Activated naive CD4-positive, alpha-beta T cell treated with anti-CD3 and anti-CD28 coated beads, Interleukin-2, amount 10 ng/mL, durations not matched to agents 7 days and 5 days (primary cell): ENCODE measurements at regions not wholly inside any gene's neighbourhood (a gene's known extent, or its start where the extent isn't known, plus 50 kb on each side); places are given as distances from the start of the nearest gene placed in this dataset.
"Not testable (repeated sequence)": the region's sequence is repeated elsewhere in the genome, so short reads cannot be mapped to it uniquely, and the experiment has no call there.

Experiments used
- CTCF ChIA-PET: fragments of 350-600 bp; sonication (Branson Sonifier 250); formaldehyde crosslinking; loops from one replicate; lab custom pipeline; 2021; ENCODE audit warnings: antibody characterized with exemption; lab: Charles Lee
- DNase-seq: peaks from one replicate; pipeline ENCODE4 v3.0.0-alpha.2; 2020
- H3K27ac Mint-ChIP-seq: one replicate; pipeline ENCODE4 v1.8.0; 2021; ENCODE audit warnings: mild to moderate bottlenecking, moderate library complexity, mixed read lengths
- H3K27me3 Mint-ChIP-seq: one replicate; pipeline ENCODE4 v1.8.0; 2021; ENCODE audit warnings: mild to moderate bottlenecking, mixed read lengths
- H3K36me3 Mint-ChIP-seq: one replicate; pipeline ENCODE4 v1.8.0; 2021; ENCODE audit warnings: mixed read lengths
- H3K4me1 Mint-ChIP-seq: one replicate; pipeline ENCODE4 v1.8.0; 2021; ENCODE audit warnings: mixed read lengths
- H3K4me3 Mint-ChIP-seq: one replicate; pipeline ENCODE4 v1.8.0; 2021; ENCODE audit warnings: mild to moderate bottlenecking, moderate library complexity, mixed read lengths
- H3K9me3 Mint-ChIP-seq: one replicate; pipeline ENCODE4 v1.8.0; 2021; ENCODE audit warnings: mixed read lengths

DNA sequence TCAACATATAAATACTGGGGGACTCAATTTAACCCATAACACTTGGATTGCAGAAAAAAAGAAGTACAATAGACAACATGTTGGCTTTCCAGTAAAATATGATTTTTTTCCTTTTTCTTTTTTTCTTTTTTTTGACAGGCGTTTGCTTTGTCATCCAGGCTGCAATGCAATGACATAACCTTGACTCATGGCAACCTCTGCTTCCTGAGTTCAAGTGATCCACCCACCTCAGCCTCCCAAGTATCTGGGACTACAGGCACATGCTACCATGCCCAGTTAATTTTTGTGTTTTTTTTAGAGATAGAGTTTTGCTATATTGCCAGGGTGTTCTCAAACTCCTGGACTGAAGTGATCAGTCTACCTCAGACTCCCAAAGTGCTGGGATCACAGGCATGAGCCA is 1512.0 kb upstream of the PRMT6 start:
- no peak for DNase-seq
- H3K4me1 Mint-ChIP-seq, result no peaks in the 10 kb centered on the region
- H3K27me3 Mint-ChIP-seq, result no peaks in the 10 kb centered on the region
- H3K9me3 Mint-ChIP-seq, result peaks cover 7% of the 10 kb centered on the region
- H3K36me3 Mint-ChIP-seq, result no peaks in the 10 kb centered on the region
- H3K27ac Mint-ChIP-seq, result no peak overlapping the region
- no peak overlapping the region for H3K4me3 Mint-ChIP-seq
- CTCF ChIA-PET, result no interaction called here

DNA sequence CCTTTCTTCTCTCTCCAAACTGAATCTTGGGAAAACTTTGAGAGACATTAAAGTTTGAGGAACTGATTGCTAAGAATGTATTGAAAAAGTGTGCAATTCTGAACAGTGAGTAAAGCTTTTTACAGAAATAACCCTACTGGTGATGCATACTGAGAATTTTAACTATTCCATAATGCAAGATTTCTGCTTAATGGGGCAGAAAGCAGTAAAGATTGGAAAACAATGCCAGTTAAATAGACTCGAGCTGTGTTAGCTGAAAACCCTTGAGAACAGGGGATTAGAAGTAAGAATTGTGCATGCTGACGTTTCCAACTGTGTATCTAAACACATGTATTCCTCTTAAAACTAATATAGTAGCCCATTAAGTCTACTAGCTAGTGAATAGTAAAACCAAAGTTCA is 1500.2 kb upstream of the PRMT6 start:
- Mint-ChIP-seq H3K27me3 (no peaks in the 10 kb centered on the region), H3K36me3 (no peaks in the 10 kb centered on the region), H3K4me1 (no peaks in the 10 kb centered on the region), H3K27ac (no peak overlapping the region), H3K9me3 (peaks cover 4% of the 10 kb centered on the region), H3K4me3 (no peak overlapping the region)
- DNase-seq, result no peak
- CTCF ChIA-PET, result no interaction called here

DNA sequence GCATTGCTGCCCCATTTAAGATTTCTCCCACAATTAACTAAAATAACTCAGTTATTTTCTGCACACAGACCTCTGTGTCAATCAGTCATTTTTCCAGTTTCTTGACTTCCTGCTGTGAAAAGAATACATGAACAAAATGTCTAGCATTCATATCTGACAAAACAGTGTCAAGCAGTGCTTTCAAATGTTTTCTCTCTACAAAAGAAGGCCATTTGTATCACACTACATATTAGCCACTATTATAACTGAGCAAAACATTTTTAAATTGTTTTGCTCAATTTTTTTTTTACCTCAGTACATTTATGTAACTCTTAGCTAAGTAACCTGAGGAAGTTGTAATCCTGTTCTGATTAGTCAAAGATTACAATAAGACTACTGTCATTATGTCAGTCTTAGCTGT is 1498.5 kb upstream of the PRMT6 start:
- peaks cover 2% of the 10 kb centered on the region for H3K9me3 Mint-ChIP-seq
- no peaks in the 10 kb centered on the region for H3K36me3 Mint-ChIP-seq
- H3K27me3 Mint-ChIP-seq, result no peaks in the 10 kb centered on the region
- no peak for DNase-seq
- H3K27ac Mint-ChIP-seq, result no peak overlapping the region
- H3K4me3 Mint-ChIP-seq, result no peak overlapping the region
- CTCF ChIA-PET, result no interaction called here
- H3K4me1 Mint-ChIP-seq, result no peaks in the 10 kb centered on the region

DNA sequence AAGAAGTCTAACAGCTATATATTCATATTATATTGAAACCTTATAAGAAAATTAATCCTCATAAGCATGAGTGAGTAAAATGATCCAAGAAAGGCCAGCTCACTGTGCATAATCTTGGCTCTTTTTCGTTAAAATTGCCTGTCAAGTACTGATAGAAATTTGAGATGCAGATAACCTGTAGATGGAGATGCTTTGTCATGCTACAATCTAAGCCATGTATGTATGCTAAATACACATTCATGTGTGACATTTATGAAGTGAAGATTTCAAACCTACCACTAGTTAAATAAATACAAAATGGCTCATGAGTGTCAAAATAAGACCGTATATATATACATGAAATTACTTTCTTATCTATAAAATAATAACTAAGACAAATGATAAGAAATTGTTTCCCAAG is 1491.5 kb upstream of the PRMT6 start:
- no peak overlapping the region for H3K4me3 Mint-ChIP-seq
- no peaks in the 10 kb centered on the region for H3K27me3 Mint-ChIP-seq
- no peaks in the 10 kb centered on the region for H3K36me3 Mint-ChIP-seq
- CTCF ChIA-PET, result no interaction called here
- DNase-seq, result no peak
- H3K4me1 Mint-ChIP-seq, result no peaks in the 10 kb centered on the region
- H3K27ac Mint-ChIP-seq, result no peak overlapping the region
- peaks cover 1% of the 10 kb centered on the region for H3K9me3 Mint-ChIP-seq

DNA sequence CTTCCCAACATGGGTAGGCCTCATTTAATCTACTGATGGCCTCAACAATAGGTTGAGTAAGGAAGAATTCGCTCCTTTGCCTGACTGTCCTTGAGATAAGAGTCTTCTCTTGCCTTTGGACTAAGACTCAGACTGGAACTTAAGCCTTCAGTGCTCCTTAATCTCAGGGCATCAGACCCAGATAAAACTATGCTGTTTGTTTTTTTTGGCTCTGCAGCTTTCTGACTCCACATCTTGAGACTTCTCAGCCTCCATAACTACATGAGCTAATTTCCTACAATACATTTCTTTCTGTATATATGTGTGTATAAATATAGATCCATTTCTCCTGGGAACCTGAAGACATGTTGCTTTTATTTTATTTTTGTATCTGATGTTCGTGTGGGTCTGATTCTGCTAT is 1470.7 kb upstream of the PRMT6 start:
- H3K27me3 Mint-ChIP-seq, result no peaks in the 10 kb centered on the region
- H3K9me3 Mint-ChIP-seq, result peaks cover 11% of the 10 kb centered on the region
- H3K36me3 Mint-ChIP-seq, result no peaks in the 10 kb centered on the region
- no peaks in the 10 kb centered on the region for H3K4me1 Mint-ChIP-seq
- DNase-seq, result no peak
- CTCF ChIA-PET, result no interaction called here
- no peak overlapping the region for H3K27ac Mint-ChIP-seq
- H3K4me3 Mint-ChIP-seq, result no peak overlapping the region

DNA sequence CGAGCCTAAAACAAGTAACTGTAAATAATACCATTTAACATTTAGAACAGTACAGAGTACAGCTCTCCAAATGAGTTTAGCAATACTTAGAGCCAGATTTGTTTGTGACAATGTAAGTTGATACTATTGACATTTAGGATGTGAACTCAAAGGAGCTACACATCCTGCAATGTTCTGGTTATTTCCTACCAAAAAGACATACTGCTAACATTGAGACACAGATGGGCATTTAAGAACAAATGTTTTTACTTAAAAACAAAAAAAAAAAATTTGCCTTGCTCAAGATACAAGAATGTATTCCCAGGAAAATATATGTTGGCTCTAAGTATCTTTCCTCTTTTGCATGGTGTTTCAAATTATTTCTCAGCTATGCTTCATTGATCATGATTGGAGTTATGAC is 1464.8 kb upstream of the PRMT6 start:
- Mint-ChIP-seq H3K27me3 (no peaks in the 10 kb centered on the region), H3K4me1 (no peaks in the 10 kb centered on the region), H3K9me3 (peaks cover 15% of the 10 kb centered on the region), H3K27ac (no peak overlapping the region), H3K36me3 (no peaks in the 10 kb centered on the region), H3K4me3 (no peak overlapping the region)
- CTCF ChIA-PET, result no interaction called here
- DNase-seq, result no peak

DNA sequence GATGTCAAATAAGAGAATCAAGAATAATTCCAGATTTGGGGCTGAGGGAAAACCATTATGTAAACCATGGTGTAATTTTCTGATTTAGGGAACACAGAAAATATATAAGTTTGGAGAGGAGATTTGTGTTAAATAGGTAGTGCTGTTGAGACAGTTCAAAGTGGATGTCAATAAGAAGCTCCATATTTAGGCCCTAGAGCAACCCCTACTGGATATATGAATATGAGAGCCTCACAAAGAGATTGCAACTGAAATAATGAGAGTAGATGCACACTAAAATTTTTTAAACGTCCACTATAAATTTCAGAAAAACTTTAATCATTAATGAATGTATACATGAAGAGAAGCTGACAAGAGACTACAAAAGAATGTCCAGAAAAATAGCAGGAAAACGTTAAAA is 1447.8 kb upstream of the PRMT6 start:
- peaks cover 3% of the 10 kb centered on the region for H3K9me3 Mint-ChIP-seq
- no peak overlapping the region for H3K4me3 Mint-ChIP-seq
- no peak for DNase-seq
- H3K27ac Mint-ChIP-seq, result no peak overlapping the region
- CTCF ChIA-PET, result no interaction called here
- H3K27me3 Mint-ChIP-seq, result no peaks in the 10 kb centered on the region
- no peaks in the 10 kb centered on the region for H3K4me1 Mint-ChIP-seq
- H3K36me3 Mint-ChIP-seq, result no peaks in the 10 kb centered on the region

DNA sequence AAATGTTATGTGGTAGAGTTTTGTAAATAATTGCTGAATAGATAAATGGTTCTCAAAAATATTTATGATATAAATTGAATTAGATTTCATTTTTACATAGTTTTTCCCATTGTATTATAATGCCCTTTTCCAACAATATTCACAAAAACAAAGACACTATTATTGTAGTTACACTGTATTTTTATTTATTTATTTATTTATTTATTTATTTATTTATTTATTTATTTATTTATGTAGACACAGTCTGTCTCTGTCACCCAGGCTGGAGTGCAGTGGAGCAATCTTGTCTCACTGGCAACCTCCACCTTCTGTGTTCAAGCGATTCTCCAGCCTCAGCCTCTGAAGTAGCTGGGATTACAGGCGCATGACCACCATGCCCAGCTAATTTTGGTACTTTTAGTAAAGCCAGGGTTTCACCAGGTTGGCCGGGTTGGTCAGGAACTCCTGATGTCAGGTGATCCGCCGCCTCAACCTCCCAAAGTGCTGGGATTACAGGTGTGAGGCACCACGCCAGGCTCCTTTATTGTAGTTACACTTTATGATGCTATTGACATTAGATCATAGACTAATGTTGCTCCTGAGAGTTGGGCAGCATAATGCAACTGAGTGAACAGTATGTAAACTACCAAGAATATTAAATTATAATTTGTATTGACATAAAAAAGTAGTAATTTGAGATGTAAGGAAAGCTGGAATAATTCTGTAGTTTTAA is 1430.0 kb upstream of the PRMT6 start:
- H3K27ac Mint-ChIP-seq, result no peak overlapping the region

DNA sequence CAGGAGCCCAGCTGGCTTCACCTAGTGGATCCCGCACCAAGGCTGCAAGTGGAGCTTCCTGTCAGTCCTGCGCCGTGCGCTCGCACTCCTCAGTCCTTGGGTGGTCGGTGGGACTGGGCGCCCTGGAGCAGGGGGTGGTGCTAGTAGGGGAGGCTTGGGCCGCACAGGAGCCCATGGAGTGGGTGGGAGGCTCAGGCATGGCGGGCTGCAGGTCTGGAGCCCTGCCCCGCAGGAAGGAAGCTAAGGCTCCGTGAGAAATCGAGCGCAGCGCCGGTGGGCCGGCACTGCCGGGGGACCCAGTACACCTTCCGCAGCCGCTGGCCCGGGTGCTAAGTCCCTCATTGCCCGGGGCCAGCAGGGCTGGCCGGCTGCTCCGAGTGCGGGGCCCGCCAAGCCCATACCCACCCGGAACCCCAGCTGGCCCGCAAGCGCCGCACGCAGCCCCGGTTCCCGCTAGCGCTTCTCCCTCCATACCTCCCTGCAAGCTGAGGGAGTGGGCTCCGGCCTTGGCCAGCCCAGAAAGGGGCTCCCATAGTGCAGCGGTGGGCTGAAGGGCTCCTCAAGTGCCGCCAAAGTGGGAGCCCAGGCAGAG is 1425.2 kb upstream of the PRMT6 start:
- H3K27ac Mint-ChIP-seq, H3K4me3 Mint-ChIP-seq, DNase-seq, CTCF ChIA-PET, H3K36me3 Mint-ChIP-seq, H3K4me1 Mint-ChIP-seq, H3K27me3 Mint-ChIP-seq: not testable (repeated sequence)
- peaks cover 21% of the 10 kb centered on the region for H3K9me3 Mint-ChIP-seq

More for the DNA sequence above, 1430.0 kb upstream of the PRMT6 start:
- Mint-ChIP-seq H3K9me3 (peaks cover 13% of the 10 kb centered on the region), H3K4me1 (no peaks in the 10 kb centered on the region), H3K36me3 (no peaks in the 10 kb centered on the region), H3K27me3 (no peaks in the 10 kb centered on the region), H3K4me3 (no peak overlapping the region)
- CTCF ChIA-PET, result no interaction called here
- no peak for DNase-seq

DNA sequence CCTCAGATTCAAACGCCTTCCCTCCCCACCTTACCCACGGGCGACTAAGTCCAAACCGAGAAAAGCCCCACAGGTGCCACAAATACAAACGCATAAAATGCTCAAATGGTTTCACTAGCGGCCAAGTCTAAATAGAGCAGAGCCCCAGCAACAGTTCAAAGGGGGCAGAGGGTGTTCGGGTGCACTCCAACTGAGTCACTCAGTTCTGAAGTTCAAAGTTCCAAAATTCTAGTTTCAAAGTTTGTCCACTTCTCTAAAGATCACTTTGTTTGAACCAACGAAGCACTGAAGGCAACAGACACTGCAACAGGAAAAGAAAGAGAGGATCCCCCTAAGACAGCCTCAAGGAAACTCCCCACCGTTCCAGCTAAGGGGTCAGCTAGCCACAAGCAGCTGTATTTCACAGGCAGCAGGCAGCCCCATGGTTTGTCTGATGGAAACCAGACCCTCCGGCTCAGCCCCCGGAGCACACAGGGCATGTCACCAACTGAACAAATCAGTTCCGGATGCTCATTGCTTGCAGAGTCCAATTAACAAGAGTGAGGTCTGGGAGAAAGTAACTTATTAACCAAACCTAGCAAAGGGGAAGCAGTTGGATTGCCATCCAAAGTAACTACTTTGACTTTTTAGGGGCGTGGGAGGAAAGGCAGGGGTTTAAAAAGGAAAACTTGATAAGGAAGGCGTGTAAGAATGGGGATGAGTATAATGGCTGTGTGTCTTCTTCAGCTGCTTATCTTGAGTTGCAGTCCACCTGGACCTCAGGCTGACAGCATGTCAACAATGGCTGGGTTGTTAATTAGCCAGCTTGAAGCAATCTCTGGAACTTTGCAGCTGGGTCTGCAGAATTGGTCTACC is 1423.9 kb upstream of the PRMT6 start:
- Mint-ChIP-seq H3K4me3 (no peak overlapping the region), H3K27ac (no peak overlapping the region), H3K9me3 (peaks cover 21% of the 10 kb centered on the region), H3K36me3 (no peaks in the 10 kb centered on the region), H3K4me1 (no peaks in the 10 kb centered on the region), H3K27me3 (no peaks in the 10 kb centered on the region)
- CTCF ChIA-PET, result no interaction called here
- DNase-seq, result no peak

DNA sequence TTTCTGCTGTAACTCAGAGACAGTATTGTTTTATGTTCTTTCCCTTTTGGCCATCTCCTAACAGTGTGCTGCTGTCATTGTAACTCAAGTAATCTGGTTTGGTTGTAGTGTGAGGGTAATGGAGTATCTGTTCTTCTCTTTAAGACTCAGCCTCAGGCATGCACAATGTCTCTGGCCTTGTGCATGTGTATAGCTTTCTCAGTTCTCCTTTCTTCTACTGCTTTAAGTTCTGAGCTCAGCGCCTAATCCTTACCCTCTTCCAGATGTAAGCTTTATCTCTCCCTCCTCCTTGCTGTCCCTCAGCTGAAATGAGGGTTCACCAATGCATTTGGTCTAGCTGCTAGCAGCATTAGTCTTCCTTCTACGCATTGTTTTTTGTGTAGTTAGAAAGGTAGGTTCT is 1420.4 kb upstream of the PRMT6 start:
- H3K9me3 Mint-ChIP-seq, result peaks cover 20% of the 10 kb centered on the region
- no peak overlapping the region for H3K4me3 Mint-ChIP-seq
- no peak for DNase-seq
- H3K36me3 Mint-ChIP-seq, result no peaks in the 10 kb centered on the region
- CTCF ChIA-PET, result no interaction called here
- no peaks in the 10 kb centered on the region for H3K27me3 Mint-ChIP-seq
- H3K27ac Mint-ChIP-seq, result no peak overlapping the region
- H3K4me1 Mint-ChIP-seq, result no peaks in the 10 kb centered on the region

DNA sequence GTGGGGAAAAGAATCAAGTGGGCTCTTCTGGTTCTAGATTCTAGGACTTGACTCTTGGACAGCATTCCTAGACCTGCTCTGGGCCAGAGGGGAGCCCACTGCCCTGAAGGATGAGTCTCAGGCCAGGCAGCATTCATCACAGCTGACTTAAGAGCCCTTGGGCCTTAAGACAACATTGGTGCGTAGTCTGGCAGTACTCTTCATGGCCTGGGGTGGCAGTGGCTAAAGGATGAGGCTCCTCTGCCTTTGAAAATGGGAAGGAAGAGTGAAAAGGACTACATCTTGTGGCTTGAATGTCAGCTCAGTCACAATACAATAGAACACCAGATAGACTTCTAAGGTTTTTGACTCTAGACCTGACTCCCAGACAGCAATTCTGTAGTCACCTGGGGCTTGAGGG is 1415.1 kb upstream of the PRMT6 start:
- Mint-ChIP-seq H3K27ac (no peak overlapping the region), H3K36me3 (no peaks in the 10 kb centered on the region), H3K27me3 (no peaks in the 10 kb centered on the region), H3K9me3 (peaks cover 8% of the 10 kb centered on the region), H3K4me3 (no peak overlapping the region), H3K4me1 (no peaks in the 10 kb centered on the region)
- CTCF ChIA-PET, result no interaction called here
- DNase-seq, result no peak

DNA sequence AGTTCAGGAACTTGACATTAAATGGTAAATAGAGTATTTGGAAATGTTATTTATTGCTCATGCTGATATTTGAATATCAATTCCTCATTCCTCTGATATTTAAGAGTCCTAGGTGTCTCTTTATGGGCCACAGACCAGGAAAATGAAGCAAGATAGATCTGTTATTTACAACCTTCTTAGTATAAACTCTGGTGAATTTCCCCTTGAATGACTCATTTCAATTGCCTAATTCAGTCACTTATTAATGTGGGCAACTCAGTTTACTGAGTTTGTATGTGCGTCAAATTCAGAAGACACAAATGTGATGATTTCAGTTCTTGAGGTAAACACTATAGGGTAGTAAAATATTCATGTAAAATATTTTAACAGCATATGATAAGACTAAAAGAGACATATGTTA is 1404.4 kb upstream of the PRMT6 start:
- Mint-ChIP-seq H3K27me3 (no peaks in the 10 kb centered on the region), H3K9me3 (peaks cover 9% of the 10 kb centered on the region), H3K36me3 (no peaks in the 10 kb centered on the region), H3K4me1 (no peaks in the 10 kb centered on the region), H3K4me3 (no peak overlapping the region), H3K27ac (no peak overlapping the region)
- CTCF ChIA-PET, result no interaction called here
- DNase-seq, result no peak

DNA sequence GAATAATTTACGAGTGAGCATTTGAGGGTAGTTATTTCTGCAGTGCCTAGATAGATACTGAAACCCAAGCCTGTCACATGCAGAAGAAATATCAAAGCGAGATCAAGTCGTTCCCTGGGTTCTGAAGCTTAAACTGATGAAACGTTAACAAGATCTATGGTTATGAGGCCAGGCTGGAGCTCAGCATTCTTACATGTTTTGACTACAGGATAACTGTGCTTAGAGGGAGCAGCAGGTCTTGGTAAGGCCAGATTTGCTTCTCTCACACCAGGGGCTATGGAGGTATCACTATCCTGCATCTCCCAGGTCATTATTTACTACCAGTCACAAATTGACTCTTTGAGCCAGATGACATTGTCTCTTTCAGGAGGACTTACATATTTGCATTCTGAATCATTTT is 1401.4 kb upstream of the PRMT6 start:
- peaks cover 4% of the 10 kb centered on the region for H3K9me3 Mint-ChIP-seq
- CTCF ChIA-PET, result no interaction called here
- H3K36me3 Mint-ChIP-seq, result no peaks in the 10 kb centered on the region

DNA sequence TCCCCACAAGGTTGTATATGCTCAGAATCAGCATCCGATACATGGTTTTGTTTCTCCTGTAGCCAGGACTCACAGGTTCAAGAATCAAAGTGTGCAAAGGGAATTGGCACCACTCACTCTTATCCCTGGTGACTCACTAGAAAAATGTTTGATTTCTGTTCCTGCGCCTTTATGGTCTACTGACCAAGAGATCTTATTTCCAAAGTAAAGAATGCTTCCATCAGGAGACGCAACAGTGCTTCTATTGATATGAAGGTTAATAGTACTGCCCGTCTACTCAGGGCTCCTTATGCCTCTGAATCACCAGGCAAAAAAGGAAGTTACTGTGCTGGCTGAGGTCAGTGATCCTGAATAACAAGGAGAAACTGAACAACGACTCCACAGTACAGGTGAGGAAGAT is 1392.0 kb upstream of the PRMT6 start:
- H3K27me3 Mint-ChIP-seq, result no peaks in the 10 kb centered on the region
- no peak overlapping the region for H3K4me3 Mint-ChIP-seq
- no peak overlapping the region for H3K27ac Mint-ChIP-seq
- no peaks in the 10 kb centered on the region for H3K4me1 Mint-ChIP-seq
- CTCF ChIA-PET, result no interaction called here
- no peak for DNase-seq
- no peaks in the 10 kb centered on the region for H3K36me3 Mint-ChIP-seq
- H3K9me3 Mint-ChIP-seq, result peaks cover 5% of the 10 kb centered on the region

More for the DNA sequence above, 1401.4 kb upstream of the PRMT6 start:
- Mint-ChIP-seq H3K27ac (no peak overlapping the region), H3K27me3 (no peaks in the 10 kb centered on the region), H3K4me1 (no peaks in the 10 kb centered on the region), H3K4me3 (no peak overlapping the region)
- DNase-seq, result no peak
